ENCODE measurements at regions not wholly inside any gene's neighbourhood (a gene's known extent, or its start where the extent isn't known, plus 50 kb on each side); places are given as distances from the start of the nearest gene placed in this dataset.
"Not testable (repeated sequence)": the region's sequence is repeated elsewhere in the genome, so short reads cannot be mapped to it uniquely, and the experiment has no call there.

- no peak for DNase-seq
These were observed 521.0 kb downstream of the ADCYAP1 start for GRCh38 chr18:1425679-1426078.

- DNase-seq, result no peak
These were observed 530.8 kb downstream of the ADCYAP1 start for GRCh38 chr18:1435487-1435886.

GRCh38 chr18:1436199-1436598 lies 531.5 kb downstream of the ADCYAP1 start:
- no peak for DNase-seq

- no peak for DNase-seq
These were observed 533.8 kb downstream of the ADCYAP1 start for GRCh38 chr18:1438458-1438910.

GRCh38 chr18:1438967-1439366 lies 534.3 kb downstream of the ADCYAP1 start:
- no peak for DNase-seq

GRCh38 chr18:1444062-1444461 lies 539.4 kb downstream of the ADCYAP1 start:
- not testable (repeated sequence) for DNase-seq

- no peak for DNase-seq
These were observed 542.1 kb downstream of the ADCYAP1 start for GRCh38 chr18:1446765-1447164.

GRCh38 chr18:1452821-1453220 lies 548.1 kb downstream of the ADCYAP1 start:
- DNase-seq, result no peak

- no peak for DNase-seq
These were observed 550.9 kb downstream of the ADCYAP1 start for GRCh38 chr18:1455605-1456004.

- DNase-seq, result no peak
These were observed 553.9 kb downstream of the ADCYAP1 start for GRCh38 chr18:1458547-1458946.

GRCh38 chr18:1463981-1464380 lies 559.3 kb downstream of the ADCYAP1 start:
- DNase-seq, result no peak

GRCh38 chr18:1464444-1465217 lies 560.0 kb downstream of the ADCYAP1 start:
- no peak for DNase-seq

GRCh38 chr18:1466035-1466434 lies 561.4 kb downstream of the ADCYAP1 start:
- DNase-seq, result no peak

- no peak for DNase-seq
These were observed 562.8 kb downstream of the ADCYAP1 start for GRCh38 chr18:1467461-1467964.

- no peak for DNase-seq
These were observed 563.9 kb downstream of the ADCYAP1 start for GRCh38 chr18:1468550-1468949.

- DNase-seq, result no peak
These were observed 571.2 kb downstream of the ADCYAP1 start for GRCh38 chr18:1475867-1476266.

GRCh38 chr18:1480309-1480708 lies 575.6 kb downstream of the ADCYAP1 start:
- no peak for DNase-seq

GRCh38 chr18:1481577-1481976 lies 576.9 kb downstream of the ADCYAP1 start:
- DNase-seq, result no peak

- no peak for DNase-seq
These were observed 578.7 kb downstream of the ADCYAP1 start for GRCh38 chr18:1483385-1483784.

GRCh38 chr18:1487457-1487856 lies 582.8 kb downstream of the ADCYAP1 start:
- DNase-seq, result no peak

GRCh38 chr18:1488394-1488793 lies 583.7 kb downstream of the ADCYAP1 start:
- DNase-seq, result no peak

- DNase-seq, result peak; percentile 6
These were observed 584.3 kb downstream of the ADCYAP1 start for GRCh38 chr18:1488957-1489356.

- no peak for DNase-seq
These were observed 590.7 kb downstream of the ADCYAP1 start for GRCh38 chr18:1495387-1495786.

- DNase-seq, result no peak
These were observed 591.4 kb downstream of the ADCYAP1 start for GRCh38 chr18:1496096-1496495.

GRCh38 chr18:1498216-1498615 lies 593.5 kb downstream of the ADCYAP1 start:
- DNase-seq, result no peak
